Uterus (tissue), 2 donors: ENCODE measurements at regions not wholly inside any gene's neighbourhood (a gene's known extent, or its start where the extent isn't known, plus 50 kb on each side); places are given as distances from the start of the nearest gene placed in this dataset.

Source experiments
- POLR2A ChIP-seq, 2 donors: fragments of 450-650 bp; IDR thresholded peaks; one replicate each; pipeline ENCODE4 v1.6.1; 2016; ENCODE audit warnings: antibody characterized with exemption in 2 of 2, mild to moderate bottlenecking in 1 of 2, moderate library complexity in 1 of 2
- TF ChIP-seq, protein P1 (sequence below), 4 experiments: fragments of 200-600 bp in 2 of 4; fragments of 450-650 bp in 2 of 4; sonication (generic) in 2 of 4; IDR thresholded peaks; one replicate each; pipeline ENCODE4 v1.5.1; 2016 to 2019; ENCODE audit warnings: antibody characterized with exemption in 4 of 4, mild to moderate bottlenecking in 2 of 4, moderate library complexity in 1 of 4

DNA sequence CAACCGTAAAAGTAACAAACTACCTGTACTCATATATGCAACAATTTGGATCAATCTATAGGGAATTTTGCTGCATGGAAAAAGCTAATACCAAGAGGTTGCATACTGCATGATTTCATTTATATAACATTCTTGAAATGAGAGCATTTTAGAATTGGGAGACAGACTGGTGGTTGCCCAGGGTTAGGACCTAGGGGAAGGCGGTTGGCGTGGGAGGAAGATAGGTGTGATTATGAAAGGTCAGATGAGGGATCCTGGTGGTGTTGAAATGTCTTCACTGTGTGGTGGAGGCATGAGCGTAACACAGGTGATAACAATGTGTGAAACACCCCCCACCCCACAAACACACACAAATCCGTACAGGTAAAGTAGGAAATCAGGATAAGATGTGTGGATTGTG lies 176.6 kb upstream of the ZBED5 start:
- TF ChIP-seq POLR2A (IDR thresholded peaks at IDR 0.05) = no peak
- TF ChIP-seq, protein P1, sequence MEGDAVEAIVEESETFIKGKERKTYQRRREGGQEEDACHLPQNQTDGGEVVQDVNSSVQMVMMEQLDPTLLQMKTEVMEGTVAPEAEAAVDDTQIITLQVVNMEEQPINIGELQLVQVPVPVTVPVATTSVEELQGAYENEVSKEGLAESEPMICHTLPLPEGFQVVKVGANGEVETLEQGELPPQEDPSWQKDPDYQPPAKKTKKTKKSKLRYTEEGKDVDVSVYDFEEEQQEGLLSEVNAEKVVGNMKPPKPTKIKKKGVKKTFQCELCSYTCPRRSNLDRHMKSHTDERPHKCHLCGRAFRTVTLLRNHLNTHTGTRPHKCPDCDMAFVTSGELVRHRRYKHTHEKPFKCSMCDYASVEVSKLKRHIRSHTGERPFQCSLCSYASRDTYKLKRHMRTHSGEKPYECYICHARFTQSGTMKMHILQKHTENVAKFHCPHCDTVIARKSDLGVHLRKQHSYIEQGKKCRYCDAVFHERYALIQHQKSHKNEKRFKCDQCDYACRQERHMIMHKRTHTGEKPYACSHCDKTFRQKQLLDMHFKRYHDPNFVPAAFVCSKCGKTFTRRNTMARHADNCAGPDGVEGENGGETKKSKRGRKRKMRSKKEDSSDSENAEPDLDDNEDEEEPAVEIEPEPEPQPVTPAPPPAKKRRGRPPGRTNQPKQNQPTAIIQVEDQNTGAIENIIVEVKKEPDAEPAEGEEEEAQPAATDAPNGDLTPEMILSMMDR (IDR thresholded peaks at IDR 0.05) = no peak
